GM19328 (cell line): ENCODE measurements at regions not wholly inside any gene's neighbourhood (a gene's known extent, or its start where the extent isn't known, plus 50 kb on each side); places are given as distances from the start of the nearest gene placed in this dataset.
"Not testable (repeated sequence)": the region's sequence is repeated elsewhere in the genome, so short reads cannot be mapped to it uniquely, and the experiment has no call there.

Source experiments
- ATAC-seq: cut with Tn5 transposase; IDR thresholded peaks from one replicate; pipeline ENCODE4 v1.9.1; 2021; ENCODE audit warnings: mild to moderate bottlenecking, moderate library complexity; ENCODE audit not compliant: unreplicated experiment

DNA sequence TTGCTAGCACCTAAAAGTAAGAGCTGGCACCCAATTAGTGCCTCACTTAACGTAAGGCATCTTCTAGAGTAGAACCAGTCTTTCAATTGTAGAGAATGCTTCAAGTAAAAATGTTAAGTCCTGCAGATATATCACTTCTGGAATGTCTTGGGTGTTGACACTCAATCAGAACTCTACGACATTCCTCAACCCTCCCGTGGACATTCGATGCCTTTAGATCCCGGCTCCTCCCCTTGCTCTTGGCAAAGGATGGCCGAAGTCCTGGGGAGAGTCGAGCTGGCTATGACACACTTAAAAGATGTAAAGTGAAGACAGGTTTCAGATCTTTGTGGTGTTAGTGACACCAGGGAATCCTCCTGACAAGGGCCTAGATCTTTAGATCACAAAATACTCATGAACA, 87.5 kb upstream of the ERCC6L2 start:
- ATAC-seq = no peak

DNA sequence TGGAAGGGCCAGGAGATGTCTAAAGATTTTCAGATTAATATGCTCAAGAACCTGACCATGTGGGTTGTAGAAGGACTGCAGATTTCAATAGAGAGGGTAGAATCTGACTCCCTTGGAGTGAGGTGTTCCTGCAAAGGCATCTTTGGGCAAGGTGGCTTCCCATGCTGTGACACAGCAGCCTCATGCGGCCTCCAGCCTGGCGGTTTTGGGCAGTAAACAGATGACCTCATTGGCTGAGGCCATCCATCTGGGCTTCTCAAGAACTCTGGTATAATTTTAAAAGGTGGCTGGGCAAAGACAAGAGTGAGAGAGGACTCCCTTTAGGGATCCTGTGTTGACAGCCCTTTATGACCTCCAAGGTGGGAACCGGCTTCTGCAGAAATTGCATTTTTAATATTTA, 90.3 kb upstream of the ERCC6L2 start:
- no peak for ATAC-seq

DNA sequence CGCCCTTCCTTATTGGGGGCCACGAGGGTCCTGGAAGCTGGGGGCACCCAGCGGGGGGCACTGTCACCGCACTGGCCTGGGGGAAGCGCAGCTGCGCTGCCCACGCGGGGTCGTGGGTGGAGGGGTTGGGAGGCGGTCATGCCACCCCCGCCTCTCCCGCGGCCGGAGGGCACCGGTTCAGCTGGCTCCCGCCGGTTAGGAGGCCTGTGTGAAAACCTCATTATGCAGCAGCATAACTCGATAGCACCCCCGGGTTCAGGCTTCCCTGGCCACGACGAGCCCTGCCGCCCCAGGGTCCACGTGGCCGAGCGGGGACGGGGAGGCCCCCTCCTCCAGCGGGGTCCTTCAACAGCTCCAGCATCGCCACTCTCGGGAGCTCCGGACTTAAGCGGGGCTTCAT, 91.2 kb upstream of the ERCC6L2 start:
- no peak for ATAC-seq

DNA sequence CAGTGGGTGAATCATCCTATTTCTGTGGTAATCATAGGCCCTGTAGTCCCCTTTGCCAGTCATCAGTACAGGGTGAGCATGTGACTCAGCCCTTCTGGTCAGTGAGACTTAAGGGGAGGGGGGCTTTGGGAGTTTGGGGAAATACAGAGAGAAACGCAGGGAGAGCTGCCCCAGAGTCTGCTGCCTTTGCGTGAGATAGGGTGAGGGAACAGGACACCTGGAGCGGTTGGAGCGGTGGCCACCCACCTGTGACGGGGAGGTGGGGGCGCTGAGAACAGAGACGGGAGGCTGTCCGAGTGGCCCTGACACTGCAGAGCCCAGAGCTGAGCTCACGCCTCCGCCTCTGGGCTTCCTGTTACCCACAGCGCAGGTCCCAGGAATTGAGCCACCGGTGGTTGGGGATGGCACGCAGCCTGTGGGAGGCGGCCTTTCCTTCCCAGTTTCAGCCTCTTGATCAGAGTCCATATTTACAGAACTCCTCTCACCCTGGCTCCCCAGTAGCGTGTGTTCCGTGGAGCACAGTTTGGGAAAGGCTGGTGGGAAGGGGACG, 92.0 kb upstream of the ERCC6L2 start:
- ATAC-seq = no peak

DNA sequence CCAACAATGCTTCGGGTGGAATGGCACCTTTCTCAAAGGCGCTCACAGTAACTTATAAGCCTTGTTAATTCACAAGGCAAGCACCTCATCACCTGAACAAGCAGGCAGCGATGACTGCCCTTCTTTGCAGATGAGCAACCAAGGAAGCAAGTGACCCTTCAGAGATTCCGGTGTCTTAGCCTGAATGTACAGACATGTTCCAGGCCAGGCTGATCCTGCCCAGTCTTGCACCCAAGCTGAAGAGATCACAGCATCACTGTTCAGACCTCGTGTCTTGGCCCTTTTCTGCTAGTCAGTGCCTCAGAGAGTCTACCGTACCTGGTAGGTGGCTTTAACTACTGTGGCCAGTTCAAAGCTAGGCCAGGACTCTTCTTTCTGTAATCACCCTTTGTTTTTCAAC, 94.7 kb upstream of the ERCC6L2 start:
- no peak for ATAC-seq

DNA sequence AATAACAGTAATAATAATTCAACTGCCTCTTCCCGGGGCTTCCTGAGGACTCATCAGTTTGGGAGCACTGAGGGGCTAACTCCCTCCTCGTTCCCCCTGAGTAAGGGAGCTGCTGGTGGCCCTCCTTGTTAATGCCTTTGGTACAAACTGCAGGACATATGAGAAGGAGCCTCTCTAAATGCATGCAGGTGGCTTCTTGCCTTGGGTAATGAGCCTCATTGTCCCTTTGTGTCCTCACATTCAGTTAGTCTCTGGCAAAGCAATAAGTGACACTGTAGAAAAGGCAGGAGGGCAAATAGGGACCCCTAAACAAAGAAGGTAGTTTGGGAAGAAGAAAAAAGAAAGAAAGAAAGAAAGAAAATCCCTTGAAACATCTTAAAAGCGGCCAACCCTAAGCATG, 95.4 kb upstream of the ERCC6L2 start:
- ATAC-seq = no peak

DNA sequence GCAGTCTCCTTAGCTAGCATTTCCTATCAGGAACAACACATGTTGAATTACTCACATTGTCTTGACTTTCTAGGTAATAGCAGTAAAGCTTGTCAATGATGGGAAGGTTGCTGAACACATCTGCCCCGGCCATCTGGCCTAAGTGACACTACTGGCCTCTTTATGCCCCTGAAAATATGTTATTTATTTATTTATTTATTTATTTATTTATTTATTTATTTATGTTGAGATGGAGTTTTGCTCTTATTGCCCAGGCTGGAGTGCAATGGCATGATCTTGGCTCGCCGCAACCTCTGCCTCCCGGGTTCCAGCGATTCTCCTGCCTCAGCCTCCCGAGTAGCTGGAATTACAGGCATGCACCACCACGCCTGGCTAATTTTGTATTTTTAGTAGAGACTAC, 95.9 kb upstream of the ERCC6L2 start:
- not testable (repeated sequence) for ATAC-seq

GRCh38 chr9:95778957-95779356, 96.5 kb upstream of the ERCC6L2 start:
- ATAC-seq = no peak

DNA sequence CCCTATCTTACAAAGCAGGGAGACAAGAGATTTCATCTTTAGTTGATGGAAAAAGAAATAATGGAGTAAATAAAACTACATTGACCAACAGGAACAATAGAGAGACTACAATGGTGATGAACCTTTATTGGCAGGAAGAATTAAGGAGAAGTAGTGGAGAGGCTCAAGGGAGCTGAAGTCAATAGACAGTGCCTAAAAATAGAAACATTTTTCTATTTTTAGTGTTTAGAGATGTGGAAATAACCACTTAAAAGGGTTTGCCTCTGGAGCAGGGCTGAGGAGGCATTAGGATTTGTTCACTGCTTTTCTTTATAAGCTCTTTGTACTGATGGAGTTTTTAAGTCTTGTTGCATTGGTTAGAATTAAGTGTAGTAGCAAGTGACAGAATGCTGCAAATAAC, 98.4 kb upstream of the ERCC6L2 start:
- no peak for ATAC-seq

DNA sequence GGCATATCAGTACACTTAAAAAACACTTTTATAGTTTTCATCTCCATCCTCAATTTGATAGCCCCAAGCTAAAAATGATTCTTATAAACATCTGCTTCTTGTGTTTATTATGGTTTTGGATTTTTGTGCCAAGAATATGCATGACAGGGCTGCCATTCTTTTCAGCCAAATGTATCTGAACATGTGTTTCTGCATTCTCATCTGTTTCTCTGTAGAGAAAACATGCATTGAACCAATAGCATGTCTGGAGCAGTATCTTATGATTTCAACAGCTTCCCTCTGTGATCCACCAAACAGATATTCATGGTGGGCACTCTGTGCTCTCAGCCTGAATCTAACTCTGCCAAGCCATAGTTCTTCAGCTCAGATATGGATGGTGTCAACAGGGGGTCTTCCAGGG, 99.3 kb upstream of the ERCC6L2 start:
- ATAC-seq = no peak

DNA sequence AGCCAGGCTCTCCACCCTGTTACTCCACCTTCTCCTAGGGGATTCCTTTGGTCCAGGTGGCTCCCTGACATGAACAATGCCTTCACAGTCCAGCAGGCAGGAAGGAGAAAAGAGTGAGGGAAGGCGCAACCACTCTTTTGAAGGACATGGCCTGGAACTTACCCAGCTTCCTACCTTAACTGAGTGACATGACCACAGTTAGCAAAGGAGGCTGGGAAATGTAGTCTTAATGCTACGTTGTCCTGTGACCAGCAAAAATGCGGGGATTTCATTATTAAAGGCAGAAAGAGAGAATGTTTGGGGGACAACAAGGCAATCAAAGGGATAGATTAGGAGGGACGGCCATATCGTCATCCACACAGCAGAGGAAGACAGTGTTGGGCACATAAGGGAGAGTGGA, 100.3 kb upstream of the ERCC6L2 start:
- ATAC-seq = no peak

GRCh38 chr9:95773053-95773418, 102.5 kb upstream of the ERCC6L2 start:
- ATAC-seq = no peak

GRCh38 chr9:95772320-95773052, 103.0 kb upstream of the ERCC6L2 start:
- no peak for ATAC-seq

DNA sequence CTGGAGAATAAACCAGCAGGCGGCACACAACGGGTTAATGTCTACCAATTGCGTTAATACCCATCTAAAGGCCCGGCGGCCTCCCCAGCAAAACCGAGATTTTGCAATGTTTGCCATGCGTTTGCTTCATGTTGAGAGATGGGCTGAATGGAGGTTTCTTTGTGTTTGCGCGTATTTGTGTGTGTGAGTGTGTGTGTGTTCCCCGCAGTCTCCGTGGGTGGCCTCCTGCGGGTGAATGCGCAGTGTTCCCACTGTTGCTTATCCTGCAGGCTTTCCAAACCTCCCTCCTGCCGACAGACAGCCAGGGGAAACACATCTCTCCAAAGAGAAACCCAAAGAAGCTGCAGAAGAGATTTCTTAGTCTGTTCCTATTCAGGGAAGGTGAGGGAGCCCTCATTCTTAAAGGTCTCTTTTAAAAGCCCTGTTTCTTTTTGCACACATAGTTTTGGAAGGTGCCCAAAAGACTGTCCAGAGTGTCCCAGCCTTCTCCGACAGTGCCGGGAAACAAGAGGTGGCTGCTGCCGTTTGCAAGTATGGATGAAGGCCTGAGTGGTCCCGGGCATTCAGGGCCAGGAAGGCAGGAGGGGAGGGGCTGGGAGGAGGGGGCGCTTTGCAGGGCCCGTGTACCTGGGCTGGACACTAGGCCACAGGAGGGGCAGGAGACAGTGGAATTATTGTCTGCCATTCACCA, 103.8 kb upstream of the ERCC6L2 start:
- no peak for ATAC-seq

GRCh38 chr9:95770653-95771131, 104.8 kb upstream of the ERCC6L2 start:
- ATAC-seq = no peak

DNA sequence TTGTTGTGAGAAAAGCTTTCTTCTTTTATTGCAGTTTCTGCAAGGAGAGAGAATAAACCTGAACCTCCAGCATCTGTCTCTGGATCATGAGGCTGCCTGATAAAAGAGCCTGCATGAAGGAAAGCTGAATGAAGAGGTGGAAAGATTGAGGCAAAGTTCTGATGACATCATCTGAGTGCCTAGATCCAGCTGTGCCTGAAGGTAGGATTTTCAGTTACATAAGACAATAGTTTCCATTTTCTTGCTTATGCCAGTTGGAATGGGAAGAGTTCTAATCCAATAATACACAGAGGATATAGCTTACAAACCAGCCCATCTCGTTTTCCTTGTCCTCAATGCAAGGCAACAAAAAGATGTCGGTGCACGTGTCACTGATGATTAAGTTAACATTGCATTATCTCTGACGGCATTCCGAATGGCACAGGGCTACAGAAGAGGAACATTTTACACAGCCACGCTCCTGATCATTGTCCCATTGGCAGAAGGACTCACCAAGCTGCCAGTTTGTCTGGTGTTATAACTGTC, 105.5 kb upstream of the ERCC6L2 start:
- no peak for ATAC-seq

DNA sequence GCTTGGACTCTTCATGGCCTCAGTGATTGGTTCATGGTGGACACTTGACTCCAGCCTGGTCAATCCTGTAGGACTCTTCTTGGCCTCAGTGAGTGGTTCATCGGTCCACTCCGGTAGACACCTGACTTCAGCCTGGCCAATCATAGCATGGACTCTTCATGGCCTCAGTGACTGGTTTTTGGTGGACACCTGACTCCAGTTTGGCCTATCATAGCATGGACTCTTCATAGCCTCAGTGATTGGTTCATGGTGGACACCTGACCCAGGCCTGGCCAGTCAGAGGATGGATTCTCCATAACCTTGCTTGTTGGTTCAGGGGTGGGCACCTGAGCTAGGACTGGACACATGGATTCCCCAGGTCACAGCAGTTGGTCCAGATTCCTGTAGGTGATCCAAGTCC, 106.0 kb upstream of the ERCC6L2 start:
- no peak for ATAC-seq

DNA sequence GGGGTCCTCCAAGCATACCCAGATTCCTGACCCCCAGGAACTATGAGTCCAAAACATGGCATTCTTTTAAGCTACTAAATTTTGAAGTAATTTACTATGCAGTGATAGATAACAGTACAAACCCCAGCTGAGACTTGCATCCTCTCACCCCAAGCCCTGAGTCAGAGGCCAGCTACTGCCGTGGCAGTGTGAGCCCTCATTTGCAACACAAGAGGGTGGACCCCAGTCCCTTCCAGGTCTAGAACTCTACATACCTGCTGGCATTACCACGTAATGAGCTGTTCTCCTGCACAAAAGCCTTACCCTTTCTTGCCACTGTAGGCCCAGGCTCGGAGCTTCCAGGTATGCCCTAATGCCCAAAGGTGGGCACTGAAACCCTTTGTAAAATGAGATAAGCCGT, 108.6 kb upstream of the ERCC6L2 start:
- no peak for ATAC-seq

- ATAC-seq = no peak
These were observed 110.8 kb upstream of the ERCC6L2 start for GRCh38 chr9:95764533-95765319.

DNA sequence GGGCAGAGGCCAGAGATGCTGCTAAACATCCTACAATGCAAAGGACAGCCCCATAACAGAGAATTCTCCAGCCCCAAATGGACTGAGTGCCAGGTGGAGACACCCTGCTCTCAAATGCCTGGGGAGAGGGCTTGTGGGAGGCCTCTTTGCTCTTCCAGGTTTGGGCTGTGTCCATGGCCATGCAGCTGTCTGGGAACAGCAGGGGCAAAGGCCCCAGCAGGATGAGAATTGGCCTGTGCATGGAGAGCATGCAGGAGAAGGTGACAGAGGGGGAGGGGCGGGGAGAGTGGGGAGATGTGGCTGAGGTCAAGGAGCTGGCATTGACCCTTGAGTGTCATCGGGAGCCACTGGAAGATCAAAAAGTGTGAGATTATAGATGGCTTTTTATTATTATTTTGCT, 111.5 kb upstream of the ERCC6L2 start:
- no peak for ATAC-seq

DNA sequence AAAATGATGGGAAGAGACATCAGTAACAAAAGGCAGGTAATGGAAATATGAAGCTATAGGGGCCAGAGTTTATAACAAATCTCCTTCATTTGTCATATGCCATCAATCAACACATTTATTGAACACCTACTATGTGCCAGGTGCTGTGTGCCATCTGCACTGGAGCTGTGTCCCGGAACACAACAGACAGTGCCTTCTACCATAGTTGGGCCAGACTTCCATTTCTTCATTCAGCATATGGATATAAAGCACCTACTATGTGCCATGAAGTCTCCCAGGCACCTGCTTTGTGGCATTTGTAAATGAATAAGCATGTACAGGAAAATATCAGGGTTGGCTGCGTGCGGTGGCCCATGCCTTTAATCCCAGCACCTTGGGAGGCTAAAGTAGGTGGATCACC, 112.5 kb upstream of the ERCC6L2 start:
- ATAC-seq = no peak
